EH (cell line): ENCODE measurements at regions not wholly inside any gene's neighbourhood (a gene's known extent, or its start where the extent isn't known, plus 50 kb on each side); places are given as distances from the start of the nearest gene placed in this dataset.
"Not testable (repeated sequence)": the region's sequence is repeated elsewhere in the genome, so short reads cannot be mapped to it uniquely, and the experiment has no call there.

Experiments
- DNase-seq: peaks from one replicate; pipeline ENCODE4 v3.0.0-alpha.2; 2015; ENCODE audit warnings: low read depth

DNA sequence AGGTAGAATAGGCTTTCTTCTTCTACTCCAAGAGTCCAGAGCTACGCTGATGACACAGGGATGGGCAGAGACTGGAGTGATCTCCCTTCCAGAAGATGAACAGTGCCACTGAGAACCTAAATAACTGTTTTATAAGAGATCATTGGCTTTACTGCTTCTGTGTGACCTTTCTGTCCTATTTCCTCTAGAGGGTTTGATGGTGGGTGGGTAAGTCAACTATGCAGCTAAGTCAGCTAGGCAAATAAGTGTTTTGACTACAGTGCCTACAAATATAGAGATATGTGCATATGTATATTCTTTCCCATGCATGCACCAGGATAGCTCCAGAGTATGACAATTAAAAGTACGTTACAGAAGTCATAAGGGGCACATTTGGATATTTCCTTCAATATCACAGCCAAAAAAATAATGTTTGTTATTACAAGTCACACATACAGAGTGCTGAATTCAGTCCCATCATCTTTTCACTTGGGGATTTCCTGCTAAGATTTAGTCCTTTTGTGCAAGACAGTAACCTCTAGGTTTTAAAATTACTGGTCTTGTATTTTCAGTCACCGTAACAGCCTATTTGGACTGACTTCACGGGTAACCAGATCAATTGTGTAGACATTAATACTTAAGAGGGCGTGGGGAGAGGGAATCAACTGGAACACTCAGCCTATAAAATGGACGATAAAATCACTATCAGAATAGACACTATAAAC, 412.6 kb upstream of the SOX5 start:
- no peak for DNase-seq

DNA sequence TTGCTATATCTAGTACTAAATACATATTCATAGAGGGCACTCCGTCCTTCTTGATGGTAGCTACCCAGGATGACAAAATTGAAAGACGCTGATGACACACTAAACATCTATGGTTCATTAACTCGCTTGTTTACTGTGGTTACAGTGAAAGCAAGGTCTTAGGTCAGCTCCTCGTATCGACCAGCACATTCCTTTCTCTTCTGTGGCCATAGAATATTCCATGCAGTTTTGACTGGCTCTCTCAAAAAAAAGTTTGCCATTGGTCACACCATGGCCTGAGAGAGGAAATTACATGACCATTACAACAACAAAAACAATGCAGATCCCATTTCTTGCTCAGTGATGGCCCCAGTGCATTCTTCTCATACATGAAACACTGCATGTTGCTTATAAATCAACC, 411.4 kb upstream of the SOX5 start:
- peak; percentile 6 for DNase-seq

DNA sequence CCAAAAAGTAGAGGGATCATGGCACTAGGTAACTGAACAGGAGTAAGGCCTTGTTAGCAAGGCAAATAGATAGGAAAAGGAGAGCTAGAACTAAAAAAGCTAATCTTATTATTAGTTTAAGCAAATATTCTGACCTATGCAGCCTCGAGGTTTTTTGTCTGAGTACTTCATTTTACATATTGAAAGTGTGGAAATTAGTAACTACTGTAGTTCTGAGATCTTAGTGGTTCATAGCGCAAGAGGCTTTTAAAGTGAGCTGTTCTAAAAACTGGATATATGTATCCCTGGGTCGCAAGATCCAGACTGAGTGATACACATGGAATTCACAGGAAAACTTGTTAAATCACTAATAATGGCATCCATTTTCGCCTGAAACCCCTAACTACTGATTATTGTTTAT, 411.0 kb upstream of the SOX5 start:
- no peak for DNase-seq

DNA sequence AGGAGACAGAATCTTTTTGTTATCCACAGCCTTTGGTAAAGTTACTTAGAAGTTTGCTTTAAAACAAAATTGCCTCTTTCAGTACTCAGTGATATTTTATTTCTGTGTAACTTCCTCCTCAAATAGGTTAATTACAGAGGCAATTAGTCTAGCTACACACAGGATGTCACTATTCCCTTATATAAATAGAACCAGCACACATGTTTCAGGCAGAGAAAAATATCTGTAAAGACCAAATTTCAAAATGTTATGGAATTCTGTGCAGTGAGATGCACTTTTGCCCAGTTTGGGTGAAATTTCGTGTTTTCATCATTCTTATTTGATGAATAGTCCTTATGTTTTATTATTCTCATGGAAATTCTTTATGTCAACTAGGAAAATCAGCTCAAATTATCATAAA, 410.6 kb upstream of the SOX5 start:
- peak; percentile 12 for DNase-seq

DNA sequence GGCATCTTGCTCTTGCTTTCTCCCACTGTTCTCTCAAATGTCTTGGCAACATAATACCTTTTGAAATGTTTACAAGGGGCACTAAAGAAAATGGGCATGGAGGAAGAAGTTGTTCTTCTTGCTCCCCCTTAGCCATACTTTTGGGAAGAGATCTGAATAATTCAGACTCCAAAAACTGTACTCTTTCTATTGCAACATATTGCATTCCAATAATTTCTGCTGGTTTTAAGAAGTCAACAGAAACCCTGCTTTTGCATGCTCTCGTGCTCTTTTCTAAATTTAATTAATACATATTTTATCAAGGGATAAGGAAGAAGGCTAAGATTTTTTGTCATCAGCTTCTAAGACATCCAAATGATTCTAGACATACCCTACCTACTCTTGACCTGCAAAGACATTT, 409.9 kb upstream of the SOX5 start:
- DNase-seq = peak; percentile 12

DNA sequence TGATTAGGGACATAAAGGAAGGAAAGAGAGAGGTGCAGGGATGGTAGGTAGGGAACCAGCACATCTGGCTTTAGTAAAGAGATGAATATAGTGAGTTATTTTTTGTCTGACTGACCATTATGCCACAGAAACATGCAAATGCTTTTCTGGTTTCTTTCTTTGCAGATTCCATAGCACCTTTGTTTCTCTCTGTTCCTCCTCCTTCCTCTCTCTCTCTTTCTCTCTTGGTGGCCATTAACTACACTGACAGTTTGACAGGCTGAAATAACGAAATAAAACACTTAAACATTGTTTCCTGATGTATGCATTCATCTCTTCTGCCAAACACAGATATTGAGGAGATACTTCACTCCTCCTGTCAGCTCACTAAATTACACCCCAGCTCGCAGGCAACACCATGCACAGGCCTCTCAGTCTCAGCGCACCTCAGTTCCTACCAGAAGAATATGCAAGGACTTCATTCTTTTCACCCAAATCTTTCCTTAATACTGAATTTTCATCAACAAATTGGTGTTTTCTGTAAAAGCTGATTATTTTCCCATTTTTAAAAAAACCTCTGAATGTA, 406.9 kb upstream of the SOX5 start:
- no peak for DNase-seq

DNA sequence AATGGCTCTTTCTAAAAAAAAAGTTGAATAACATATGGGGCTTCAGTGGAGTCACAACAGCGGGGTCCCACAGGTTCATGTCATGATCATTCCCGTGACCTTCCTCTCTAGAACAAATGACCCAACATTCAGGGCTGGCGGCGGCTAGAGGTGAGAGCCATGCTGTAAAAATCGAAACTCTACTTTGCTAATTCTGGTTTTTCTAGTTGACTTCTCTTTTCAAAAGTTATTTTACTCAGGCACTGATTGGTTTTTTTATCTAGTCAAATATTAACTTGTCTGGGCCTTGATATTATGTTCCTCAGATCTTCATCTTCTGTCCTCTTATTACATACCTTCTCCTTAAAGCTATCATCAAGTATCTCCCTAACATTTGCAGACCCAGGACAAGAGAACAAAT, 402.9 kb upstream of the SOX5 start:
- no peak for DNase-seq

DNA sequence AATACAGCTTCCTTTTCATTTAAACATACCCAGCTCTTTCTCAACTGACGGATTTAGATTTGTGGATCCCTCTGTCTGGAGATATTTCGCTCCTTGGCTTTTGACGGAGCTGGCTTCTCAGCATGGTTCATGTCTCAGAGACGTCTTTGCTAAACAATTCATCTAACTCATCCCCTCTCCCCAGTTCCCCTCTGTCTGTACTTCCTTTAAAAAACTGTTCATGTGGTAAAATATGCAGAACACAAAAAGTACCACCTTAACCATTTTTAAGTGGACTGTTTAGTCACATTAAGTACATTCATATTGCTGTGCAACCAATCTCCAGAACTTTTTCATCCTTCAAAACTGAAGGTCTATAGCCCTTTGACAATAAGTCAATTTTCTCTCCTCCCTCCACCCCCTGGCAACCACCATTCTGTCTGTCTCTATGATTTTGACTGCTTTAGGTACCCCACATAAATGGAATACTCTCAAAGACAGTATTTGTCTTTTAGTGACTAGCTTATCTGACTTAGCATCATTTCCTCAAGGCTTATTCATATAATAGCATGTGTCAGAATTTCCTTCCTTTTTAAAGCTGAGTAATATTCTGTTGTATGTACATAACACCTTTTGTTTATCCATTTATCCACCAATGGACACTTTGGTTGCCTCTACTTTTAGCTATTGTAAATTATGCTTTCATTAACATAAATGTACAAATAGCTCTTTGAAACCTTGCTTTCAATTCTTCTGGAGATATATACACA, 399.8 kb upstream of the SOX5 start:
- no peak for DNase-seq

DNA sequence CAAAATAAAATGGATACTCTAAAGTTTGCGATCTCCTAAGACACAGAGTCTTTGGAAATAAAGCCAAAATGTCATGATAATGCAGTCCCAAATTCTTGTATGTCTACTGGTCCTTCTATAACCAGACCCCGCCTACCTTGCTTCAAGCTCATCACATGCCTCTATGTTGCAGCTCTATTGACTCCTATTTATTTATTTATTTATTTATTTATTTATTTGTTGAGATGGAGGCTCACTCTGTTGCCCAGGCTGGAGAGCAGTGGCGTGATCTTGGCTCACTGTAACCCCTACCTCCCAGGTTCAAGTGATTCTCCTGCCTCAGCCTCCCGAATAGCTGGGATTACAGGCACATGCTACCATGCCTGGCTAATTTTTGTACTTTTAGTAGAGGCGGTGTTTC, 398.7 kb upstream of the SOX5 start:
- not testable (repeated sequence) for DNase-seq

DNA sequence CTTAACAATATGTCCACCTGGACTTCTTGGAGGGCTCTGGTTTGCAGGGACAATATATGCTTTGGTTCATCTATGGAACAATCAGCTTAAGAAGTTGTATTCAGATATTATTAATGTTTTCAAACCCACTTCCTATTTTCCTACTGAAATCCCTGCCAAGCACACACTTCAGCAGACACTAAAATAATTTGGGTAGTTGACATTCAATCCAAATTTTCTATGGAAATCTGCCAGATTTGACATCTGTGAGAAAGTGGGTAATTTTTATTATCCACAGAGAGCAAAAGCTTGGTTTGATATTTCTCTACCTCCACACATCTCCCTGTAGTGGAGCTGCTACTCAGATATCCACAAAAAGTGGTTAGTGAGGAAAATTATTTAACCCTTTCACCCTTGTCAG, 378.8 kb upstream of the SOX5 start:
- no peak for DNase-seq

DNA sequence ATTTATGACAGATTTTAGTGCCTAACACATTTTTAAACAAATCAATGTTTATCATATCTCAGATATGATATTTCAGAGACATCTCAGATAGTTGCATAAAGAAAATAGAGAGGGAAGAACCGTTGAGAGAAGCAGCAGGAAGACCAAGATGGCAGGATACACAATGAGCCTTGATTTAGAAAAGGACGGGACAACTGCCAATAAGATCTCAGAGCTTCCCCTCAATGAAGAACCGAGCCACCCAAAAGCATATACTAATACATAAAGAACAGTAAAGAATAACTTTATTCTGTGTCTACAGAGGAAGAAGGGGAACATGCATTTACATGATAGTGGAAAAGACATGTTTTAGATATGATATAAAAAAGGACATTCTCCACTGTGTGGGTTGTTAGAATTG, 375.9 kb upstream of the SOX5 start:
- DNase-seq = no peak

DNA sequence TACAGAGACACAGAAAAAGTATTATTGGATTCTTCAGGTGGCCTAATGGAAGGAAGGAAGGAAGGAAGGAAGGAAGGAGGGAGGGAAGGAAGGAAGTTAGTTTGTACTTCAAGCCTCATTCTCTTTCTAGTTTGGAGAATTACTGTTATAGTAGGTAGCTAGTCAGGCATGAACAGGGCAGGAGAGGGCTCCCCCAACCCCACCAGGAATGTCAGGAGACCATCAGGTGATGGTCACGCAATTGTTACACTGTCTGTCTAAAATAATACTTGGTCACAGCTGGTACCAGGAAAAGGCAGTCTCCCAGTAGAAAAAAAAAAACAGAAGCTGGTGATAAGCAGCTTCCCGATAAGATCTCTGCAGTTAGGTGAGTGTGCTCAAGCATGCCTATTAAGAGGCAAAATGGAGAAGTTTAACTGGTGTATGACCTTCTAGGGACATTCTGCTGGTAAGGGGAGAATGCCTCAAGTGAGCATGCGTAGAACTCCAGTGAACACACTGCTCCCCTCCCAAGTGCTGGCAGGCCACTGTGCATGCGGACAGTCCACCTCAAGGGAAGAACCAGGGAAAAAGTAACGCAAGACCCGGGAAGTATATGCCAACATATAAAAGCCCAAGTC, 358.4 kb upstream of the SOX5 start:
- no peak for DNase-seq

DNA sequence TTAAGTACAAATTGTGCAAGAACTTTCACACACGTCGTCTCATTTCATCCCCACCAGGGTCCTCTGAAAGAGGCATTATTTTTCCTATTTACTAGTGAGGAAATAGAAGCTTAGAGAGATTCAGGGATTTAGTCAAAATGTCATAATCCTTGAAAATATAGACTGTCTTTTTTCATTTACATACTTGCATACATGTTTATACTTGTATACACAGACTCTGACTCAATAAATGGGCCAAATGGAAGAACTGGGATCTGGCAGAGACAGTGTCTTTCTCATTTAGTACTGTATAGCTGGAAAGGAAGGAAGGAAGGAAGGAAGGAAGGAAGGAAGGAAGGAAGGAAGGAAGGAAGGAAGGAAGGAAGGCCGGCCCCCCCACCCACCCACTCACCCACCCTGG, 357.7 kb upstream of the SOX5 start:
- no peak for DNase-seq

DNA sequence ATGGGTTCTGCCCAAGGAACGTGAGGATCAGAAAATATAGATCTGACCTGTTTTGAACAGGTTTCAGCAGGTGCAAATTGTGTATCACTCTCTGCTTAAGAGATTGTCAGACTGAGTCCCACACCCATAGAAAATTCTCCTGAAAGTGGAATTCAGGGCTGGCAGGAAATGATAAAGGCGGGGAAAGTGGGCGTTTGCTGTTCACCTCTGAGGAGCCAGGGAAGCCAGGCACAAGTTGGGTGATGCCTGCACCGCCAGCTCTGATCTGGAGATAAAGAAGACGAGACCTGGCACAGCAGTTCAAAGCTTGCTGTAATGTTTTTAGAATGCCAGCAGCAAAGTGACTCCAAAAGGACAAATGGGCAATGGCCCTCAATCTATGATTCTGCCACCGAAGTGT, 356.5 kb upstream of the SOX5 start:
- DNase-seq = no peak

DNA sequence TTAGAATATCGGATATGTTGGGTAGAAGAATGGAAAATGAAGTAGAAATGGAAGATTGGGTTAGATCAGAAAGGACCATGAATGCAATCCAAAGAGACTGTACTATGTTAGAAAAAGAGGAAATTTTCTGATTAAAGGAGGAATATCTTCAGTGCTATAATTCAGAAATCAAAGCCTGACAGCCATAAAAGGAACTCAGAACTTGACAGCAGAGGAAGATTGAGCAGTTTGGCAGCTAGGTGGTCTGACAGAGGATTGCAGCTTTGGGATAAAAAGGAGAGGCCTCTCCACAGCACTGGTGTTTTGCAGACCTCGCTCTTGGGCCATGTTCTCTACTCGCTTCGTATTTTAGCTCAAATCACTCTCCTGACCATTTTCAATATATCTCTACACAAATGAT, 354.8 kb upstream of the SOX5 start:
- no peak for DNase-seq

DNA sequence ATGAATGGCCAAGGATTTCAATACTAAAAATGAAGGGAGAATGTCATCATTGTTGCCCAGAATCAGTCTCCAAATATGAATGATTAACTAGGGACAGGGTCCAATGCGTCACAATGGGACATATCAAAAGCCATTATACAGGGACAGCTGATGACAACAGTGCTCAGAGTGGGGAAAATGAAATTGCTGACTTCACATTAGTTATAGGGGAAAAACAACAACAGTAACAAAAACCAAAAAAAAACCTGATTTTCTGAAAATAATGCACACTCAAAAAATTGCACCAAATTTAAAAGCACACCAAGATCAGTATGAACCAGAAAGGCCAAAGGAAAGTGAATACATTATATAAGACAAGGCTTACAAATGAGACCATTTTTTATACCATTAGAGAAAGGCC, 353.2 kb upstream of the SOX5 start:
- DNase-seq = no peak

DNA sequence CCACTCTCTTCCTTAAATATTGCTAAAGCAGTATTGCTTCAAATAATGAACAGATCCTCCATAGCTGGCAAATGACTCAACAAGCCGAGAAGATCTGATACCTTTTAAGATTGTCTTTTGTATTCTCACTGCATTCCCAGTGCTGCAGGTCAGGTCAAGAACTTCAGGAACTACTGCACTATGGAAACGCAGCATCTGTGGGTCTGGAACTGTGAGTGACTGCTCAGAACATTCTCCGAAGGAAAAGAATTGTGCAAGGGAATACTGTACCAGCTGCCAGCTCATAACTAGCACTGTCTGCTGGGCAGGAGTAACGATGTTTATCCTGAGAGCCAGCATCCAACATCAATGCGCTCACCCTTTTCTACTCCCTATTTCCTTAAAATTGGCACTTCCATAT, 348.0 kb upstream of the SOX5 start:
- no peak for DNase-seq

DNA sequence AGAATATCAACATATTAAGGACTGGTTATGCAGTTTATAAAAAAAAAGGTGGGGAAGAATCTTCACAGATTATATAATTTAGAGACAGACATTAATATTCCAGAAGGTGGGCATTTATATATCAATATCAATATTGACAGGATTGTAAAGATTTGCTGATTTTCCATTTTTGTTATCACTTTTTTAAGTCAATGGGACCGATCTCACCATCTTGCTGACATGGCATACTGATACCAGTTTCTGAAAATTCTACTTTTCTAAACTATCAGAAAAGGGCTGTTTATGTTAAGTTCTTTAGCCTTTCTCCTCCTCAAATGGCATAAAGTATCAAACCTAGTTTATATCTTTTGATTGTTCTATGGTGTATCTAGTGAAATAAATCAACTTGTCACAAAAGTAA, 344.1 kb upstream of the SOX5 start:
- no peak for DNase-seq

DNA sequence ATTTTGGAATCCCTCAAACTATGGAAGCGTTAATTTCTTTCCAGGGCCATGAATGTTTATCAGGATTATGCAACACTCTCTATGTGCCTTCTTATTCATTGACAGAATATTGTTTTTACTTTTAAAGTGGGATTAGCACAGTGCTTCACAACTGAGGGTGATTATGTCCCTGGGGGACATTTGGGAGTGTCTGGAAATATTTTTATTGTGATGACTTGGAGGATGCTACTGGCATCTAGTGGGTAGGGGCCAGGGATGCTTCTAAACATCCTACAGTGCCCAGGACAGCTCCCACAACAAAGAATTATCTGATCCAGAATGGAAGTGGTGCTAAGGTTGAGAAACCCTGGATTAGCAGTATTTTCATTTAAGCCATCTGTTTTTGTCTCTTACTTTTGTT, 338.5 kb upstream of the SOX5 start:
- no peak for DNase-seq

DNA sequence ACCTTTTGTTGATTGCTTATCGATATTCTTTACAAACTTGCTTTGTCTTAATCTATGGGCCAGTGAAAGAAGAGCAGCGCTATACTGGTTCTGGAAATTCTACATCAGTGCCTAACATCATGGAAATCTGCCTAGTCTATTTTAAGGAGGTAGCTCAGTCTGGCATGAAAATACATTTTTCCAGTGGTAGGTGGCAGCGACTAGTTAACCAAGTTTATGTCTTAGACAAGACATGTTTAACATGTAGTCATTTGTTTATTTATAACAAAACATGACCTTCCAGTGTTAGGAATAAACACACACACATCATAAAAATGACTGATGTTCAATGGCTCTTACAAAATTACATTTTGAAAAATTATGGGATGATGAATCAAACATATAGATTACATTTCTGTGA, 336.0 kb upstream of the SOX5 start:
- no peak for DNase-seq

DNA sequence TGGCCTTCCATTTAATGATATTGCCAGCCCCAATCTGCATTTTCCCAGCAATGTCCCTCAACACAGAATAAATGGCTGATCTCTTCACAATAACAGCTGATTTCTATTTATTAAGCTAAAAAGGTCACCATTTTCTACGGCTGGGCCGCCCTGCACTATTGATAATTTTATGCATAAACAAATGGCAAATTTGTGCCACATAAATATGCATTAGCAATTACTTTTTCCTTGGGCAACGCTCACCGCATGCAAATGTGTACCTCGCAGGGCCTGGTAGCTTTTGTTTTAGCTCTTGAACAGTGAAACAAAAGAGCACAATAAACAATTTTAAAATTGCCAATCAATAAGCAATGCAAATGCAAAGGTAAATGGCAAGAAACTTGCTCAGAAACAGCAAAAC, 331.9 kb upstream of the SOX5 start:
- no peak for DNase-seq

DNA sequence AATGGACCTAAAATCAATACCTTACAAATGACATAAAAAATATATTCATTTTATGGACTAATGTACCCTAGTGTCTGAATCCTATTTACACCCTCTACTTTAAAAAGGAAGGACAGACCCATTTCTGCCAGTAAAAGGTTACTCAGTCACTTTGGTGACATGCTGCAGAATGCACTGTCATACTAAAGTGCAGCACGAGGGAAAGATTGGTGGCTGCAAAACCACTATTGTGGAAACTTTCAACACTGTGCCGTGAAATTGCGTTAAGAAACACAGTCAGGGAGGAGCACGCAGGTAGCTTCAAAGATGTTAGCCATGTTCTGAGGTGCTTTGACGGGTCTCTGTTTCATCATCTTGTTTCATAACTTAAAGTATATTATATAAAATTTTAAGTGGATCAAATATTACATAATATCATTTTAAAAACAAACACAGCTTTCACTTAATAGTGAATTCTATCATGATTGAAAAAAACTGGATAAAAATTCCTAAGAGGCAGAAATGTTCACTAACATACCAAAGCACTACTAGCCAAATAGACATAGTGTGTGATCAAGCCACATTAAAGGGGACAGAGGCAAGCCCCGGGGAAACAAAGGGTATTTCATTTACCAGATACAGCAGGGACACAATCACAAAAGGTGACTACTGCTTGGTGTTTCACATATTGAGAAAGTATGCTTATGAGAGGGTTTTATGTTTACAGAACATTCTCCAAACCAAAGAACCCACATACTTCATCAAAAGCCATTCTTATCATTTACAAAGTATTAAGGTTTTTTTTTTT, 330.8 kb upstream of the SOX5 start:
- DNase-seq = no peak
